OCI-LY3 (cell line): ENCODE measurements at regions not wholly inside any gene's neighbourhood (a gene's known extent, or its start where the extent isn't known, plus 50 kb on each side); places are given as distances from the start of the nearest gene placed in this dataset.

Experiments
- CTCF ChIP-seq: fragments of 200-600, 300-600 bp; sonication (generic); IDR thresholded peaks from 2 replicates; pipeline ENCODE4 v1.5.1; 2014; ENCODE audit warnings: antibody characterized with exemption, low read length, low read depth
- EZH2phosphoT487 ChIP-seq: fragments of 200-600 bp; shearing (Covaris generic); IDR thresholded peaks from 2 replicates; pipeline ENCODE4 v1.6.1; 2018; ENCODE audit warnings: antibody characterized with exemption, mixed run types, low read depth

- no peak for TF ChIP-seq CTCF
- TF ChIP-seq EZH2phosphoT487: no peak
Observed at GRCh38 chr4:110962616-110963015, 339.7 kb upstream of the PITX2 start.
